ENCODE measurements at regions not wholly inside any gene's neighbourhood (a gene's known extent, or its start where the extent isn't known, plus 50 kb on each side); places are given as distances from the start of the nearest gene placed in this dataset.

DNA sequence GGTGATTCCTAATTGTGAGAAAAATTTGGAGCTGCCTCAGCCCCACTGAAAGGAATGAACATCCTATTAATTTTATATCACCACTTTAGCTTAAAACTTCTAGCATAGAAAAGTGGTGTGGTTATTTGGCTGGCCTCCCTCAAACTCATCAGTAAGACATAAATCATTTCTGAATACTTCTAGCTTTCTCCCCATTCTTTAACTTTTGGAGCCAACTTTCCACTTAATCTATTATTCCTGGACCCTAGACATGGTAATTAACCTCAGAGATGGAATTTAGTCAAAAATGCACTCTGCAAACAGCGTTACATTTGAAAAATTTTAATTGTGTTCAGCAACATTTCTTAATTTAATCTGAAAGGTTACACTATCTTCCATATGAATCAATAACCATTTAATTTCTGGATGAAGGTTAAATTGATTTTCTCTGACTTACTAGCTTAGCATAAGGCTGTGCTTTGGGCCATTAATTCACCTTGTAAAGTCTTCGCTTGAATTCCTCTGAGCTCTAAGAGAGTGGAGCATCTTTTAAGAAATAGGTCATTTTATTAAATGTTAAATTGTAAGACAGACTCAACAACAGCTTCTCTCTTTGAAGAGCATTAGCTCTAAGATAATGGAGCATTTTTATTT lies 753.6 kb upstream of the STXBP6 start:
- H3K4me2 ChIP-seq (ENCODE audit: low read length): no peak overlapping the region
- no peaks in the 10 kb centered on the region for H3K27me3 ChIP-seq (ENCODE audit: control insufficient read depth, low read length)
- H3K4me3 ChIP-seq (ENCODE audit: low read length): no peak overlapping the region
- H3K36me3 ChIP-seq (ENCODE audit: control insufficient read depth, low read length): no peaks in the 10 kb centered on the region
- no peak overlapping the region for H3K27ac ChIP-seq (ENCODE audit: low read depth, low read length)
- no peaks in the 10 kb centered on the region for H3K79me2 ChIP-seq (ENCODE audit: control insufficient read depth, low read length)
- H3K9me2 ChIP-seq (replicated peaks; ENCODE audit: control insufficient read depth, low read length): no peaks in the 10 kb centered on the region
- H3K4me1 ChIP-seq (ENCODE audit: control insufficient read depth, low read length): no peaks in the 10 kb centered on the region
- TF ChIP-seq, protein P1, sequence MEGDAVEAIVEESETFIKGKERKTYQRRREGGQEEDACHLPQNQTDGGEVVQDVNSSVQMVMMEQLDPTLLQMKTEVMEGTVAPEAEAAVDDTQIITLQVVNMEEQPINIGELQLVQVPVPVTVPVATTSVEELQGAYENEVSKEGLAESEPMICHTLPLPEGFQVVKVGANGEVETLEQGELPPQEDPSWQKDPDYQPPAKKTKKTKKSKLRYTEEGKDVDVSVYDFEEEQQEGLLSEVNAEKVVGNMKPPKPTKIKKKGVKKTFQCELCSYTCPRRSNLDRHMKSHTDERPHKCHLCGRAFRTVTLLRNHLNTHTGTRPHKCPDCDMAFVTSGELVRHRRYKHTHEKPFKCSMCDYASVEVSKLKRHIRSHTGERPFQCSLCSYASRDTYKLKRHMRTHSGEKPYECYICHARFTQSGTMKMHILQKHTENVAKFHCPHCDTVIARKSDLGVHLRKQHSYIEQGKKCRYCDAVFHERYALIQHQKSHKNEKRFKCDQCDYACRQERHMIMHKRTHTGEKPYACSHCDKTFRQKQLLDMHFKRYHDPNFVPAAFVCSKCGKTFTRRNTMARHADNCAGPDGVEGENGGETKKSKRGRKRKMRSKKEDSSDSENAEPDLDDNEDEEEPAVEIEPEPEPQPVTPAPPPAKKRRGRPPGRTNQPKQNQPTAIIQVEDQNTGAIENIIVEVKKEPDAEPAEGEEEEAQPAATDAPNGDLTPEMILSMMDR (IDR thresholded peaks at IDR 0.05; ENCODE audit: low read depth, low read length, poor library complexity, severe bottlenecking): no peak
- no peak for TF ChIP-seq EZH2phosphoT487 (IDR thresholded peaks at IDR 0.05; ENCODE audit: borderline replicate concordance, low read length)
- peaks cover 4% of the 10 kb centered on the region; the same call in 1 of the 2 replicates for H3K9me3 ChIP-seq (ENCODE audit: control insufficient read depth, insufficient read depth, low read length)
- H3F3A ChIP-seq (ENCODE audit: control insufficient read depth, insufficient read depth): no peaks in the 10 kb centered on the region
- no peaks in the 10 kb centered on the region for H4K20me1 ChIP-seq (ENCODE audit: control insufficient read depth, insufficient read depth, low read depth, low read length)

DNA sequence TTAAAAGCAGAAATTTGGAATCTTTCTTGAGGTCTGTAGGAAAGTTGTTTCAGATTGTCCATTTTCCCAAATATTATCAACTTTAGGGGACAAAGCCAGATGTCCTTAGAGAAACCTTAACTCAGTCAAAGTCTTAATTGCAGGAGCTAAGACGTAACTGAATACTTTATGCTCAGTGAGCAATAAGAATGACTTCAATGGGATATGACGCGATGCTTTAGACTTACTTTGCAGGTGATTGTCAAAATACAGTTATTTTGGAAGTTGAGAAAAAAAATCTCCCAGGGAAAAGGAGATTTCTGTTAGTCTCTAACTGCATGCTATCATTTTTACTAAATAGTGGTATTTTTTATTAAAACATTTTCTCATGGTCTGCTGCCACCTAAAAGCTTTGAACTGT lies 750.9 kb upstream of the STXBP6 start:
- Histone ChIP-seq H3K27ac (ENCODE audit: low read depth, low read length) (no peak overlapping the region), H3K27me3 (ENCODE audit: control insufficient read depth, low read length) (no peaks in the 10 kb centered on the region), H3K4me1 (ENCODE audit: control insufficient read depth, low read length) (no peaks in the 10 kb centered on the region), H3K9me3 (ENCODE audit: control insufficient read depth, insufficient read depth, low read length) (no peaks in the 10 kb centered on the region), H4K20me1 (ENCODE audit: control insufficient read depth, insufficient read depth, low read depth, low read length) (no peaks in the 10 kb centered on the region), H3K36me3 (ENCODE audit: control insufficient read depth, low read length) (no peaks in the 10 kb centered on the region), H3K4me2 (ENCODE audit: low read length) (no peak overlapping the region), H3K79me2 (ENCODE audit: control insufficient read depth, low read length) (no peaks in the 10 kb centered on the region), H3K9me2 (replicated peaks; ENCODE audit: control insufficient read depth, low read length) (no peaks in the 10 kb centered on the region), H3F3A (ENCODE audit: control insufficient read depth, insufficient read depth) (no peaks in the 10 kb centered on the region), H3K4me3 (ENCODE audit: low read length) (no peak overlapping the region)
- TF ChIP-seq, protein P1 (IDR thresholded peaks at IDR 0.05; ENCODE audit: low read depth, low read length, poor library complexity, severe bottlenecking): no peak
- TF ChIP-seq EZH2phosphoT487 (IDR thresholded peaks at IDR 0.05; ENCODE audit: borderline replicate concordance, low read length): no peak

DNA sequence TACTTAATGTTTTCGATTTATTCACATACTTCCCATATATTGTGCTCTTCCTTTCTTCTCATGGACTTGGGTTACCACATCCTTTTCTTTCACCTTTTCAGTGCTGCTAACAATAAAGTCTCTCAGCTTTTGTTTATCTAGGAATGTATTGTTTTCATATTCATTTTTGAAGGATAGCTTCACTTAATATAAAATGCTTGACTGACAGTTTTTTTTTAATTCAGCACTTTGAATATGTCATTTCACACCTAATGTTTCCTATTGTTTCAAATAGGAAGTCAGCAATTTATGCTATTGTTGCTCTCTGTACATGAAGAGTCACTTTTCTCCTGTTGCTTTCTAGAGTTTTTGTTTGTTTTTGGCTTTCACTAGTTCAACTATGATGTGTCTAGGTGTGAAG lies 738.3 kb upstream of the STXBP6 start:
- no peaks in the 10 kb centered on the region for H3K9me2 ChIP-seq (replicated peaks; ENCODE audit: control insufficient read depth, low read length)
- H3K36me3 ChIP-seq (ENCODE audit: control insufficient read depth, low read length): no peaks in the 10 kb centered on the region
- H3K9me3 ChIP-seq (ENCODE audit: control insufficient read depth, insufficient read depth, low read length): no peaks in the 10 kb centered on the region; the same call in 1 of the 2 replicates
- H3K27ac ChIP-seq (ENCODE audit: low read depth, low read length): no peak overlapping the region
- H3F3A ChIP-seq (ENCODE audit: control insufficient read depth, insufficient read depth): no peaks in the 10 kb centered on the region
- H3K79me2 ChIP-seq (ENCODE audit: control insufficient read depth, low read length): no peaks in the 10 kb centered on the region
- H3K27me3 ChIP-seq (ENCODE audit: control insufficient read depth, low read length): no peaks in the 10 kb centered on the region
- H3K4me2 ChIP-seq (ENCODE audit: low read length): no peak overlapping the region
- H3K4me1 ChIP-seq (ENCODE audit: control insufficient read depth, low read length): no peaks in the 10 kb centered on the region
- no peaks in the 10 kb centered on the region for H4K20me1 ChIP-seq (ENCODE audit: control insufficient read depth, insufficient read depth, low read depth, low read length)
- TF ChIP-seq, protein P1 (IDR thresholded peaks at IDR 0.05; ENCODE audit: low read depth, low read length, poor library complexity, severe bottlenecking): no peak
- no peak for TF ChIP-seq EZH2phosphoT487 (IDR thresholded peaks at IDR 0.05; ENCODE audit: borderline replicate concordance, low read length)
- H3K4me3 ChIP-seq (ENCODE audit: low read length): no peak overlapping the region

Measured in DOHH2 (cell line).